GM06990 (cell line): ENCODE measurements at regions not wholly inside any gene's neighbourhood (a gene's known extent, or its start where the extent isn't known, plus 50 kb on each side); places are given as distances from the start of the nearest gene placed in this dataset.

ENCODE experiments used
- DNase-seq: peaks from one replicate; pipeline ENCODE4 v3.0.0-alpha.2; 2011; ENCODE audit not compliant: insufficient read length; ENCODE audit errors: extremely low read depth
- H3K27me3 ChIP-seq: replicated peaks from 2 replicates; pipeline ENCODE4 v1.6.0; 2011; ENCODE audit warnings: low read length; ENCODE audit not compliant: control insufficient read depth, insufficient read depth
- H3K36me3 ChIP-seq: 2 replicates; pipeline ENCODE4 v1.5.1; 2011; ENCODE audit warnings: low read length; ENCODE audit not compliant: control insufficient read depth, insufficient read depth
- H3K4me3 ChIP-seq: replicated peaks from 2 replicates; pipeline ENCODE4 v1.5.1; 2011; ENCODE audit warnings: low read depth, mild to moderate bottlenecking, control low read depth, low read length
- CTCF ChIP-seq: IDR thresholded peaks from 2 replicates; pipeline ENCODE4 v1.5.1; 2011; ENCODE audit warnings: low read length, control low read depth, mild to moderate bottlenecking, inconsistent platforms; ENCODE audit not compliant: insufficient read depth, poor library complexity, severe bottlenecking

DNA sequence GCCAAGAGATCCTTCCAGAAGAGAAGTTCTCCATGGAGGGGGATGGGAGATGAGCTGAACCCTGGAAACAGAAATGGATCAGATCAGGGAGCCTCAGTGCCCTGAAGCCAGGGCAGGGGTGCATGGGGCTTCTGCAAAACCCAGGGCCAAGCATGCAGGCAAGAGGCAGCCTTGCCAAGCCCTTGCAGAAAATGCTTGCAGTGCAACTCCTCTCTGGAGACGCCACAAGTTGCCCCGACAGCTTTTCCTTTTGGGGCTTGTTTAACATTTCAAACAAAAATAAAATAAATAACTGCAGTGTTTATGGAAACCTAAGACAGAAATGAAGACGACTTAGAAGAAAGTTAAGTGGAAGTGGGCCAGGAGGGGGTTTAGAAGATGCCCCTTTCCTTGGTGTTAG is 177.5 kb upstream of the TNP1 start:
- TF ChIP-seq CTCF: no peak
- DNase-seq: no peak

GRCh38 chr2:217035967-217036366 is 176.1 kb upstream of the TNP1 start:
- H3K36me3 ChIP-seq: no peaks in the 10 kb centered on the region
- no peak for TF ChIP-seq CTCF
- no peak for DNase-seq
- H3K27me3 ChIP-seq: 0 out of 2 replicates have a peak, but pooled peaks cover 2% of the 10 kb centered on the region
- H3K4me3 ChIP-seq: no peak overlapping the region

More for the DNA sequence above, 177.5 kb upstream of the TNP1 start:
- Histone ChIP-seq H3K36me3 (no peaks in the 10 kb centered on the region), H3K27me3 (0 out of 2 replicates have a peak, but pooled peaks cover 2% of the 10 kb centered on the region), H3K4me3 (no peak overlapping the region)

DNA sequence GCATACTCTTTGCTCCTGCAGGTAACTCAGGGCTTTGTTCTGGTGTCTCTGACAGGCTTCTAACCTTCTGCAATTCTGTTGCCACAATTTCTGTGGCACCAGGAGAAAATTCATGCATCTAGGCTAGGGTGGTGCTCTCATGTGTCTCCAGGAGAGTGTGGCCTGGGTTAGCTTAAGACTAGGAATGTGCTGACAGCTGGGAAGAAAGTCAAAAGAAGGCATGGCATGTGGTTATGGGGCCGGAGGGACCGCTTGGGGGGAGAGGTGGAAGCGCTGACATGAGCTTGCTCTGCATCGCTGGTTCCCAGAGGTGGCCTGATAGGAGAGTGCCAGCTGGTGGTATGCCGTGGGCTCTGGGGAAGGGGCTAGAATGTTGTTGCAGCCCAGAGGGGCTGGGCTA is 173.3 kb upstream of the TNP1 start:
- no peak for DNase-seq
- no peak for TF ChIP-seq CTCF
- Histone ChIP-seq H3K4me3 (no peak overlapping the region), H3K36me3 (no peaks in the 10 kb centered on the region), H3K27me3 (no peaks in the 10 kb centered on the region)

DNA sequence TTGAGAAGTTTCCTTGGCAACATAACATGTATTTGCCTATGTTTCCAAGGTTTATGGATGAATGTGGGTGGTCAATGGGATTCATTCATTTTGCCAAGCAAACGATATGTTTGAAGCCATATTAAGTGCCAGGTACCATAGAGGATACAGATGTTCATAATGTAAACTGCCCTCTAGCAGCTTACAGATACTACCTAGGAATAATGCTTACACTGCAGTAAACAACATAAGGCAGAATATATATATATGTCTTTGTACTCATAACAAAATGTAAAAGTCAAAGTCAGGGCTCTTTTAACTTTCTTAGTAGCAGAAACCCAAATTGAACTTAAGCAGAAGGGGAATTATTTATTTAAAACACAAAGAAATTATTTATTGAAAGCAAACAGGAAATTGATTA is 171.6 kb upstream of the TNP1 start:
- no peak overlapping the region for H3K4me3 ChIP-seq
- no peak for TF ChIP-seq CTCF
- no peak for DNase-seq
- H3K27me3 ChIP-seq: no peaks in the 10 kb centered on the region
- no peaks in the 10 kb centered on the region for H3K36me3 ChIP-seq

- Histone ChIP-seq H3K27me3 (no peaks in the 10 kb centered on the region), H3K36me3 (no peaks in the 10 kb centered on the region), H3K4me3 (no peak overlapping the region)
- TF ChIP-seq CTCF: no peak
- DNase-seq: no peak
Measured at GRCh38 chr2:217030081-217030480, 170.2 kb upstream of the TNP1 start.

DNA sequence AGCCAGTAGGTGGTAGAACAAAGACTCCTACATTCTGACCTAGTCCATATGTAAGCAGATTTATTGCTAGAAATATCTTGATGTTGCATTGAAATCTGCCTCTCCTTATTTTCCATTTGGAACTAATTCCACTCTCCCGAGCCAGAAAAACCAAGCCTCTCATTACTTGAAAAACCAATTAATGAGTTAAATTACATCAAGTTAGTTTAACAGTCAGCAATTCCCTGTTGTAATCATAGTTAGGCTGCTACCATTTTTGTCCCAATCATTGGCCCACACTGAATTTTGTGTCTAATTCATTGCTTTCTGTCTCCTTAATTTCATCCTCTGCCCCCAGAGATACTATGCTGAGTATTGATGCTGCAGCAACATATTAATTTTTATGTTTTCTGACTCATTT is 168.3 kb upstream of the TNP1 start:
- Histone ChIP-seq H3K27me3 (no peaks in the 10 kb centered on the region), H3K36me3 (no peaks in the 10 kb centered on the region), H3K4me3 (no peak overlapping the region)
- no peak for TF ChIP-seq CTCF
- DNase-seq: no peak
